Left lung (tissue), 4 donors: ENCODE measurements at regions not wholly inside any gene's neighbourhood (a gene's known extent, or its start where the extent isn't known, plus 50 kb on each side); places are given as distances from the start of the nearest gene placed in this dataset.

Experiments
- ATAC-seq: fragments of 200-7000 bp; cut with Tn5 transposase; one replicate; pipeline ENCODE4 v1.9.1; 2020; ENCODE audit warnings: moderate library complexity
- DNase-seq, 4 donors: peaks; one replicate each; pipeline ENCODE4 v3.0.0-alpha.2; 2013 to 2020
- H3K27ac ChIP-seq, 2 donors: fragments of 200-600 bp; sonication (generic) in 1 of 2; one replicate each; pipeline versions ENCODE4 v1.5.0 to v1.8.0; 2020 to 2021
- H3K27me3 ChIP-seq, 2 donors: fragments of 200-600 bp; sonication (generic) in 1 of 2; one replicate each; pipeline versions ENCODE4 v1.5.0 to v1.8.0; 2020 to 2021
- H3K36me3 ChIP-seq, 2 donors: fragments of 200-600 bp; sonication (generic) in 1 of 2; one replicate each; pipeline versions ENCODE4 v1.5.0 to v1.8.0; 2020 to 2021
- H3K4me1 ChIP-seq, 2 donors: fragments of 200-600 bp; one replicate each; pipeline ENCODE4 v1.8.0; 2021
- H3K4me3 ChIP-seq, 2 donors: fragments of 200-600 bp; sonication (generic) in 1 of 2; one replicate each; pipeline versions ENCODE4 v1.5.0 to v1.8.0; 2020 to 2021; ENCODE audit warnings: mild to moderate bottlenecking in 1 of 2
- H3K9me3 ChIP-seq, 2 donors: fragments of 200-600 bp; sonication (generic) in 1 of 2; one replicate each; pipeline versions ENCODE4 v1.5.0 to v1.8.0; 2020 to 2021
- intact Hi-C, 2 donors: fragments of 100-400 bp; cut with DNase I; formaldehyde crosslinking; loops; one replicate each; pipeline versions ENCODE4 v1.11.2 to v1.14.2; 2022
- TF ChIP-seq, protein P1 (sequence below), 2 donors: fragments of 200-600 bp; sonication (generic) in 1 of 2; IDR thresholded peaks; one replicate each; pipeline versions ENCODE4 v1.5.0 to v1.8.0; 2021; ENCODE audit warnings: antibody characterized with exemption in 2 of 2
- donor health status: DM: no; HTN: yes; CAD: no.
- donor health status: DM: no; HTN: no; CAD: no.

- no peaks in the 10 kb centered on the region for H3K27me3 ChIP-seq
- no peaks in the 10 kb centered on the region for H3K4me1 ChIP-seq
- H3K4me3 ChIP-seq = no peak overlapping the region
- ATAC-seq = no peak
- no peaks in the 10 kb centered on the region for H3K9me3 ChIP-seq
- intact Hi-C loops = no loop called here
- DNase-seq = no peak
- TF ChIP-seq, protein P1, sequence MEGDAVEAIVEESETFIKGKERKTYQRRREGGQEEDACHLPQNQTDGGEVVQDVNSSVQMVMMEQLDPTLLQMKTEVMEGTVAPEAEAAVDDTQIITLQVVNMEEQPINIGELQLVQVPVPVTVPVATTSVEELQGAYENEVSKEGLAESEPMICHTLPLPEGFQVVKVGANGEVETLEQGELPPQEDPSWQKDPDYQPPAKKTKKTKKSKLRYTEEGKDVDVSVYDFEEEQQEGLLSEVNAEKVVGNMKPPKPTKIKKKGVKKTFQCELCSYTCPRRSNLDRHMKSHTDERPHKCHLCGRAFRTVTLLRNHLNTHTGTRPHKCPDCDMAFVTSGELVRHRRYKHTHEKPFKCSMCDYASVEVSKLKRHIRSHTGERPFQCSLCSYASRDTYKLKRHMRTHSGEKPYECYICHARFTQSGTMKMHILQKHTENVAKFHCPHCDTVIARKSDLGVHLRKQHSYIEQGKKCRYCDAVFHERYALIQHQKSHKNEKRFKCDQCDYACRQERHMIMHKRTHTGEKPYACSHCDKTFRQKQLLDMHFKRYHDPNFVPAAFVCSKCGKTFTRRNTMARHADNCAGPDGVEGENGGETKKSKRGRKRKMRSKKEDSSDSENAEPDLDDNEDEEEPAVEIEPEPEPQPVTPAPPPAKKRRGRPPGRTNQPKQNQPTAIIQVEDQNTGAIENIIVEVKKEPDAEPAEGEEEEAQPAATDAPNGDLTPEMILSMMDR (IDR thresholded peaks at IDR 0.05) = no peak
- no peaks in the 10 kb centered on the region for H3K36me3 ChIP-seq
- no peak overlapping the region for H3K27ac ChIP-seq
Measured at GRCh38 chr4:129335276-129335675, 239.3 kb downstream of the C4orf33 start.

DNA sequence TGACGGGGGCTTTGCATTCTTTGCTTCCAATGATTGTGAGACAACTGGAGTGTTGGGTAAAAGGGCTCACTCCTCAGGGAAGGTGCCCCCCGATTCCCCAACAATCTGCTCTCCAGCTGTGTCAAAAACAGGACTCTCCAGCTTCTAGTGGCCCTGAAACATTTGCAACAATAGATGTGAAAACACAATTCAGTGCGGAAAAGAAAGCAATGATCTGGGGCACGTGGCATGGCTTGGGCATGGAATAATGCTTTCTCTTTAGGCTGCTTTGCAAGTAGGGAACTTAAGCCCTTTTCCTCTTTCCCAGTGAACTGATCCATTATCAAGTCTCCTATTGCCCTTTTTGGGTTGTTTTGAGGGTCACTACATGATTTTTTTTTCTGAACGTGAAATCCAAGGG is 239.9 kb downstream of the C4orf33 start:
- no peaks in the 10 kb centered on the region for H3K27me3 ChIP-seq
- TF ChIP-seq, protein P1 (IDR thresholded peaks at IDR 0.05) = no peak
- H3K9me3 ChIP-seq = no peaks in the 10 kb centered on the region
- DNase-seq (no peak), ATAC-seq (no peak)
- H3K36me3 ChIP-seq = no peaks in the 10 kb centered on the region
- no peak overlapping the region for H3K27ac ChIP-seq
- H3K4me1 ChIP-seq = no peaks in the 10 kb centered on the region
- intact Hi-C loops = no loop called here
- H3K4me3 ChIP-seq = no peak overlapping the region

DNA sequence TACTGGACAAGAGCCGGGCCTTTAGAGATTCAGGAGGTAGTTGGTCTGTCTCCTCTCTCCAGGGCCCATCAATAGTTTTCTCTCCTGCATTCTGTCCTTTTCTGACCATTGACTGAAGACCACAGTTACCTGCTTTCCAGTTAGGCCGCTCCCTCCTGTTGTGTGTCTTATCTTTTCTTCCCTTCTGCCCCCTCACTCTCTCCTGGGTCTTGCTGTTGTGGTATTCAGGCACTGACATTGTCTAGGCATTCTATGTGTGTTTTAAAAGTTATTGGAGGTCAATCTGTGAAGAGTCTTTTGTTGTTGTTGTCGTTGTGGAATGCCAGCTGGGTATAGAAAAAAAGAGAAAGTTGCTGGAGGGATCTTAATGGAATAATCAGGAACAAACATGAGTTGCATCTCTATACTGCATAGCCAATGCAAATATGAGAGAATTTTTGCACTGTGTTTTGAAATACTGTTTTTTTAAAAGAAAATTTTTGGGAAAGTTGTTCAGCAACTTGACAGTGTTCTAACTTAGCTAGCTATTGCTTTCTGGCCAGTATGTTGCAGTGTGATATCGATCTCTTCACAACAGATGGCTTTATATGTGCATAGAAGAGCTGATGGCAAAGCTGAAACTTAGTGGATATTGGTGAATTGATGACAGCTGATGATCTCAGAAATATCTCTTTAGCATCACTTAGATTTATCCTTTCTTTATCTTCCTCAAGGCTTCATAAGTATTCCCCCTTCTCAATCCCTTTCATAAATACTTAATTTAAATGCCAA is 240.7 kb downstream of the C4orf33 start:
- no peaks in the 10 kb centered on the region for H3K36me3 ChIP-seq
- H3K27ac ChIP-seq = no peak overlapping the region
- DNase-seq (no peak), ATAC-seq (no peak)
- H3K9me3 ChIP-seq = no peaks in the 10 kb centered on the region
- H3K4me3 ChIP-seq = no peak overlapping the region
- no peaks in the 10 kb centered on the region for H3K27me3 ChIP-seq
- TF ChIP-seq, protein P1 (IDR thresholded peaks at IDR 0.05) = no peak
- intact Hi-C loops = no loop called here
- H3K4me1 ChIP-seq = no peaks in the 10 kb centered on the region

DNA sequence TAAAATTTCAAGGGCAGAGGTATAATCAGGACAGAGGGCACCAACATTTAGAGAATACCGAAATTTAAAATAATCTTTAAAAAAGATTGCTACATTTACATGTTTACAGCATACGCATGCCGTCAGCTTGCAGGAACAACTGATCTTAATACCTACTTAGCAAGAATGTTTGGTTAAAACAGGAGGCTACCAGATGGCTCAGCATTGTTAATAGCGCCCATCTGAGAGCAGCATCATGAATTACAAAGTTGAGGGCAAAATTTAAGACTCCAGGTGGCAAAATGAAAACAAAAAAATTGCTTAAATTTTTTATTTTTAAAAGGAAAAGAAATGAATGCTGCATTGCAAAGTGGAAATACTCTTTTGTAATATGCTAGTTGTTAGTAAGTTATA is 241.3 kb downstream of the C4orf33 start:
- peaks cover 0 to 2% of the 10 kb centered on the region in 2 donors for H3K4me1 ChIP-seq
- H3K27ac ChIP-seq = no peak overlapping the region
- TF ChIP-seq, protein P1 (IDR thresholded peaks at IDR 0.05) = no peak
- intact Hi-C loops = no loop called here
- no peaks in the 10 kb centered on the region for H3K27me3 ChIP-seq
- ATAC-seq (no peak), DNase-seq (no peak)
- H3K9me3 ChIP-seq = no peaks in the 10 kb centered on the region
- H3K36me3 ChIP-seq = no peaks in the 10 kb centered on the region
- H3K4me3 ChIP-seq = no peak overlapping the region

DNA sequence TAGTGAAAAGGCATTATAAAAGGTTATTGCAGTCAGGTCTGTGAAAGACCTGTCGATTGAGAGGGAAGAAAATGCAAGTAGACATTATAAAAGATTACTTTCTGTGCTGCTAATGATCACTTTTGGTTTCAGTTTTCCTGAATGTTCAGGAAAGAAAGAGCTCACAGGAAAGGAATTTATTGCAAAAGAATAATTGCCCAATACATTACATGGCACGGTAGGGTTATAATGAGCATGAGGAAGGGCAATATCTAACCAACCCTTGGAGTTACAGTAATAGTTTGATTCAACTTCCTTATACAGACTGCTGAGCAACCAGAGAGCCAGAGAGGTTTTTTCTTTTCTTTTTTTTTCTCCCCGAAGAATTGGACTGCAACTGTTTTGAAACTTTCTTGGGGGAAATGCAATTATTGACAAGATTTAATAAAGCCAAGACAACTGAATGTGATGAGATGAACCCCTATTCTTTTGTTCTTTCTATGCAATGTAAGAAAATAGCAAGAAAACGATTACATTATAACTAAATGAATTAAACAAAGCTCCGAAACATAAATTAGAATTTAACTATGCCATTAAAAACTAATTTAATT is 247.0 kb downstream of the C4orf33 start:
- H3K36me3 ChIP-seq = no peaks in the 10 kb centered on the region
- ATAC-seq (peak; percentile 94), DNase-seq (peak in 2 of 4 donors; percentile 54 to 74)
- TF ChIP-seq, protein P1 (IDR thresholded peaks at IDR 0.05) = no peak
- H3K4me1 ChIP-seq = peaks cover 0 to 27% of the 10 kb centered on the region in 2 donors
- intact Hi-C loops = no loop called here
- no peaks in the 10 kb centered on the region for H3K27me3 ChIP-seq
- H3K27ac ChIP-seq = peak overlapping the region; percentile 50 to 56
- no peak overlapping the region for H3K4me3 ChIP-seq
- H3K9me3 ChIP-seq = no peaks in the 10 kb centered on the region
